Fibroblast of lung (primary cell): ENCODE measurements at regions not wholly inside any gene's neighbourhood (a gene's known extent, or its start where the extent isn't known, plus 50 kb on each side); places are given as distances from the start of the nearest gene placed in this dataset.

ENCODE experiments used
- DNase-seq, 2 donors: peaks; one replicate each; pipeline versions ENCODE4 v3.0.0 to v3.0.0-alpha.2; 2010; ENCODE audit warnings: low read depth in 2 of 2
- H2AFZ ChIP-seq: 2 replicates; pipeline ENCODE4 v1.5.1; 2012; ENCODE audit warnings: low read length, control low read depth, inconsistent platforms
- H3K27ac ChIP-seq: 2 replicates; pipeline ENCODE4 v1.5.1; 2011; ENCODE audit warnings: low read length, control low read depth; ENCODE audit not compliant: insufficient read depth
- H3K27me3 ChIP-seq: 2 replicates; pipeline ENCODE4 v1.5.1; 2011; ENCODE audit warnings: mild to moderate bottlenecking, low read length; ENCODE audit not compliant: control insufficient read depth, insufficient read depth
- H3K36me3 ChIP-seq: 2 replicates; pipeline ENCODE4 v1.5.1; 2011; ENCODE audit warnings: low read length; ENCODE audit not compliant: control insufficient read depth, insufficient read depth
- H3K4me1 ChIP-seq: 2 replicates; pipeline ENCODE4 v1.5.1; 2011; ENCODE audit warnings: low read length; ENCODE audit not compliant: control insufficient read depth, insufficient read depth; ENCODE audit errors: extremely low read depth
- H3K4me2 ChIP-seq: 2 replicates; pipeline ENCODE4 v1.5.1; 2011; ENCODE audit warnings: low read length, control low read depth; ENCODE audit not compliant: insufficient read depth; ENCODE audit errors: extremely low read depth
- H3K4me3 ChIP-seq, 4 experiments: fragments of 200-600 bp in 1 of 4; sonication (generic) in 1 of 4; replicated peaks in 1 of 4; 2 replicates each; pipeline ENCODE4 v1.5.1; 2011 to 2016; ENCODE audit warnings: low read length in 4 of 4, low read depth in 3 of 4, mild to moderate bottlenecking in 3 of 4, control low read depth in 2 of 4, inconsistent platforms in 1 of 4, mixed read lengths in 1 of 4; ENCODE audit not compliant: insufficient read depth in 1 of 4; ENCODE audit errors: control extremely low read depth in 1 of 4
- H3K79me2 ChIP-seq: 2 replicates; pipeline ENCODE4 v1.5.1; 2012; ENCODE audit warnings: mild to moderate bottlenecking, low read length, inconsistent platforms; ENCODE audit not compliant: control insufficient read depth, insufficient read depth
- H3K9ac ChIP-seq: 2 replicates; pipeline ENCODE4 v1.5.1; 2011; ENCODE audit warnings: mild to moderate bottlenecking, low read length, control low read depth; ENCODE audit not compliant: insufficient read depth
- H3K9me3 ChIP-seq: 2 replicates; pipeline ENCODE4 v1.5.1; 2012; ENCODE audit warnings: low read depth, low read length; ENCODE audit not compliant: control insufficient read depth, insufficient read depth
- H4K20me1 ChIP-seq: 2 replicates; pipeline ENCODE4 v1.5.1; 2011; ENCODE audit warnings: low read length; ENCODE audit not compliant: control insufficient read depth, insufficient read depth; ENCODE audit errors: extremely low read depth
- CTCF ChIP-seq, 2 donors: IDR thresholded peaks in 1 of 2; conservative IDR thresholded peaks in 1 of 2; 1 replicate in 1 of 2; 2 replicates in 1 of 2; pipeline ENCODE4 v1.5.1; 2011 to 2012; ENCODE audit warnings: low read length in 2 of 2, control low read depth in 1 of 2, inconsistent platforms in 1 of 2, low read depth in 1 of 2, mild to moderate bottlenecking in 1 of 2
- EZH2 ChIP-seq: IDR thresholded peaks from 2 replicates; pipeline ENCODE4 v1.5.1; 2012; ENCODE audit warnings: low read length, control low read depth, mild to moderate bottlenecking; ENCODE audit errors: missing control alignments

GRCh38 chr15:93141371-93141794 lies 52.4 kb upstream of the RGMA start:
- Histone ChIP-seq H2AFZ (no peak overlapping the region), H3K27me3 (no peaks in the 10 kb centered on the region), H3K4me2 (no peak overlapping the region), H3K79me2 (no peaks in the 10 kb centered on the region), H4K20me1 (no peaks in the 10 kb centered on the region), H3K4me3 (no peak overlapping the region), H3K9ac (no peak overlapping the region), H3K9me3 (no peaks in the 10 kb centered on the region), H3K36me3 (no peaks in the 10 kb centered on the region), H3K27ac (no peak overlapping the region), H3K4me1 (no peaks in the 10 kb centered on the region)
- DNase-seq, result no peak
- no peak for TF ChIP-seq EZH2
- no peak for TF ChIP-seq CTCF (conservative IDR thresholded peaks at IDR 0.05 in 1 of 2, IDR thresholded peaks at IDR 0.05 in 1 of 2; ENCODE audit: low read depth in 1 of 2, low read length in 2 of 2)

- Histone ChIP-seq H3K36me3 (no peaks in the 10 kb centered on the region), H3K9ac (no peak overlapping the region), H3K4me2 (no peak overlapping the region), H3K79me2 (no peaks in the 10 kb centered on the region), H2AFZ (no peak overlapping the region), H3K9me3 (no peaks in the 10 kb centered on the region), H3K27me3 (no peaks in the 10 kb centered on the region), H4K20me1 (no peaks in the 10 kb centered on the region), H3K27ac (no peak overlapping the region), H3K4me1 (no peaks in the 10 kb centered on the region), H3K4me3 (no peak overlapping the region)
- DNase-seq, result no peak
- TF ChIP-seq CTCF (conservative IDR thresholded peaks at IDR 0.05 in 1 of 2, IDR thresholded peaks at IDR 0.05 in 1 of 2; ENCODE audit: low read depth in 1 of 2, low read length in 2 of 2) (no peak), EZH2 (no peak)
Measured at GRCh38 chr15:93139436-93139835, 50.4 kb upstream of the RGMA start.

- no peak for TF ChIP-seq EZH2
- TF ChIP-seq CTCF (conservative IDR thresholded peaks at IDR 0.05 in 1 of 2, IDR thresholded peaks at IDR 0.05 in 1 of 2; ENCODE audit: low read depth in 1 of 2, low read length in 2 of 2), result no peak
- DNase-seq, result no peak
- no peaks in the 10 kb centered on the region for H3K36me3 ChIP-seq
- H3K79me2 ChIP-seq, result no peaks in the 10 kb centered on the region
- no peaks in the 10 kb centered on the region for H4K20me1 ChIP-seq
- H3K4me1 ChIP-seq, result no peaks in the 10 kb centered on the region
- no peaks in the 10 kb centered on the region for H3K27me3 ChIP-seq
- H3K4me2 ChIP-seq, result no peak overlapping the region
- no peak overlapping the region for H3K9ac ChIP-seq
- no peaks in the 10 kb centered on the region for H3K9me3 ChIP-seq
- no peak overlapping the region for H3K27ac ChIP-seq
- no peak overlapping the region for H2AFZ ChIP-seq
- H3K4me3 ChIP-seq, result no peak overlapping the region
Measured at GRCh38 chr15:93138681-93139250, 49.8 kb upstream of the RGMA start.
